HL-60 (cell line): ENCODE measurements at regions not wholly inside any gene's neighbourhood (a gene's known extent, or its start where the extent isn't known, plus 50 kb on each side); places are given as distances from the start of the nearest gene placed in this dataset.

Experiments
- DNase-seq, 2 experiments: peaks; one replicate each; pipeline ENCODE4 v3.0.0-alpha.2; 2010 to 2020; ENCODE audit warnings: low read depth in 1 of 2, low spot score in 1 of 2
- H3K27ac ChIP-seq: fragments of 250-450 bp; sonication (Bioruptor Pico); replicated peaks from 2 replicates; pipeline ENCODE4 v1.5.1; 2020; ENCODE audit warnings: mild to moderate bottlenecking, moderate library complexity
- H3K27me3 ChIP-seq: fragments of 250-450 bp; sonication (Bioruptor Pico); 2 replicates; pipeline ENCODE4 v1.5.1; 2021; ENCODE audit warnings: mild to moderate bottlenecking, moderate library complexity; ENCODE audit not compliant: insufficient read depth, poor library complexity, severe bottlenecking
- H3K4me3 ChIP-seq: replicated peaks from 2 replicates; pipeline ENCODE4 v1.5.1; 2011; ENCODE audit warnings: mild to moderate bottlenecking, control low read depth, low read length; ENCODE audit not compliant: insufficient read depth
- CTCF ChIP-seq: IDR thresholded peaks from one replicate; pipeline ENCODE4 v1.5.1; 2011; ENCODE audit warnings: low read length, control low read depth, inconsistent platforms; ENCODE audit not compliant: insufficient read depth
- GABPA ChIP-seq: IDR thresholded peaks from 2 replicates; pipeline ENCODE4 v1.6.1; 2012; ENCODE audit warnings: low read depth
- POLR2AphosphoS5 ChIP-seq: IDR thresholded peaks from 2 replicates; pipeline ENCODE4 v1.6.1; 2012; ENCODE audit warnings: low read depth
- REST ChIP-seq: IDR thresholded peaks from 2 replicates; pipeline ENCODE4 v1.6.1; 2012; ENCODE audit warnings: low read depth; ENCODE audit not compliant: insufficient replicate concordance
- SPI1 ChIP-seq: IDR thresholded peaks from 2 replicates; pipeline ENCODE4 v1.6.1; 2012; ENCODE audit warnings: low read depth, mild to moderate bottlenecking, borderline replicate concordance

- DNase-seq = peak in 1 of 2 experiments; percentile 91
- H3K4me3 ChIP-seq = no peak overlapping the region
- peak overlapping the region; percentile 50 for H3K27ac ChIP-seq
- H3K27me3 ChIP-seq = no peaks in the 10 kb centered on the region
- no peak for TF ChIP-seq CTCF
- peak; percentile 44; the same call in 1 of the 2 replicates for TF ChIP-seq SPI1
Observed at GRCh38 chr1:9439074-9439761, 100.0 kb upstream of the SLC25A33 start.

- no peak overlapping the region for H3K27ac ChIP-seq
Observed at GRCh38 chr1:9440261-9440660, 99.0 kb upstream of the SLC25A33 start.

GRCh38 chr1:9440763-9441194 lies 98.5 kb upstream of the SLC25A33 start:
- TF ChIP-seq POLR2AphosphoS5 (no peak), SPI1 (no peak), CTCF (no peak), REST (no peak), GABPA (no peak)
- H3K4me3 ChIP-seq = no peak overlapping the region
- no peaks in the 10 kb centered on the region for H3K27me3 ChIP-seq
- DNase-seq = no peak
- no peak overlapping the region for H3K27ac ChIP-seq

More at GRCh38 chr1:9440261-9440660, 99.0 kb upstream of the SLC25A33 start:
- DNase-seq = no peak
- no peak for TF ChIP-seq REST
- TF ChIP-seq CTCF = no peak
- TF ChIP-seq SPI1 = no peak
- TF ChIP-seq GABPA = no peak
- no peak for TF ChIP-seq POLR2AphosphoS5
- no peaks in the 10 kb centered on the region for H3K27me3 ChIP-seq
- H3K4me3 ChIP-seq = no peak overlapping the region
